ENCODE measurements at regions not wholly inside any gene's neighbourhood (a gene's known extent, or its start where the extent isn't known, plus 50 kb on each side); places are given as distances from the start of the nearest gene placed in this dataset.

DNA sequence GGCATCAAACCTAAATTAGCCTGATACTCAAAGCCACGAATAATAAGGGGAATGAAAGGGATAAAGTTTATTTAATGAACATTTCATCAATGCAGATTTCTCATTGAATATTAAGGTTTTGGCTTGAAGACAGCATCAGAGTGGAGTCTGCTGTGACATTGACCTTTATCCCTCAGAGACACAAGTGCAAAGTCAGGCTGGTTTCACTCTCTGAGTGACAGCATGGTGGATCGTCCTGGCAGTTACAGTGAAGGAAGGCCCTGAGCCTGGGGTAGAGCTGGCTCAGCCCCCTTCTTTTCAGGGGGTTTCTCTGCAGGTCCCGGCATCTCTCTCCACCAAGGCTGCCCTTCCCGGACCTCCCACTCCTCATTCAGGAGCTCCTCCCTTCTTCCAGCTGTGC is 503.1 kb downstream of the PREX1 start:
- no peak for DNase-seq

DNA sequence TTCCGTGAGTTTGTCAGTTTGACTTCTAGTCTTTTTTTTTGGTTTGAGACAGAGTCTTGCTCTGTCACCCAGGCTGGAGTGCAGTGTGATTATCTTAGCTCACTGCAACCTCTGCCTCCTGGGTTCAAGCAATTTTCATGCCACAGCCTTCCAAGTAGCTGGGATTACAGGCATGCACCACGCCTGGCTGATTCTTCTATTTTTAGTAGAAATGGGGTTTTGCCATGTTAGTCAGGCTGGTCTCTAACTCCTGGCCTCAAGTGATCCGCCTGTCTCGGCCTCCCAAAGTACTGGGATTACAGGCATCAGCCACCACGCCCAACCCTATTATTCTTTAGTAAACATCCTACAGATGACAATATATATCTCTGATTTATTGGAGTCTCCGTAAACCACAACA is 506.5 kb downstream of the PREX1 start:
- DNase-seq: no peak

DNA sequence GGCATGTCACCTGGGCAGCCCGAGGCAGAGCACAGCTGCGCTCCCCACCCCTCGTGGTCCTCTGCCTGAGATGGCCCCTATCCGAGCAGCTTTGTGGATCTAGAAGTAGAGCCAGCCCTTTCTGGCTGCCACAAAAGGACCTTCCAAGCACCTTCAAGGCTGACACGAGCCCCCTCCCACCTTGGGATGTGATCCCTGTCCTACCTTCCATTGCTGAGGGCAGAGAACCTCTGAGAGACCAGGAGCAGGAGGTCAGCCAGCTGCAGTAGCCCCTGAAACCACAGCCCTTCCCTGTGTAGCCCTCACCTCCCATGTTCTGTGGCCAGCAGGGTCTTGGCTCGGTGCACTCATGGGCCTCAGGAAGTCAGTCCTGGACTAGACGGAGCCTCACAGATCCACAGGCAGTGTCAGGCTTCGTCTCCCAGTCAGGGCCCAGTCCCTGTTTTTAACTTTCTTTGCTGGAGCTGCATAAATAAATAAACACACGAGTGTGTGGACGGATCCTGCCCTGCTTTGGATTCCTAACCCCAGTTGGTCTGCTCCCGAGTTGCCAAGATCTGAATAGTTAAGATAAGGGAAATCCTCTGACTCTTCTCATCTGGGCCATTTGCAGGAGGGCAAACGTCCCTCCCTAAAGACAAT is 507.7 kb downstream of the PREX1 start:
- DNase-seq: no peak

DNA sequence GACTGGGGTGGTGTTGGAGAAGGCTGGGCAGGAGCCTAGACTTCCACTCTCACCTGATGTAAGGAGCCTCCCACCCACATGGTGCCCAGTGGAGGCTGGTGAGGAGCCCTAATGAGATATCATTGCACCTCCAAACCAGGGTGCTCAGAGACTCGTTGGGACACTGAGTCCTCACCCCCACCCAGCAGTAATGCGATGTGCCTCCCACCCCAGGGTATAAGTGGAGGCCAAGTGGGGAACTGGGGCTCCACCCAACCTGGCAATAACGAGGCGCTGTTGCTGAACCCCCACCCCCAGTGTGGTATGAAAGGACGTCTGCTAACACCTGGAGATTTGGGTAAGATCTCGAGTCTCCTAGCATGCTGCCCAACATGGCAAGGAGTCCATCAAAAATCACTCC is 510.2 kb downstream of the PREX1 start:
- no peak for DNase-seq

DNA sequence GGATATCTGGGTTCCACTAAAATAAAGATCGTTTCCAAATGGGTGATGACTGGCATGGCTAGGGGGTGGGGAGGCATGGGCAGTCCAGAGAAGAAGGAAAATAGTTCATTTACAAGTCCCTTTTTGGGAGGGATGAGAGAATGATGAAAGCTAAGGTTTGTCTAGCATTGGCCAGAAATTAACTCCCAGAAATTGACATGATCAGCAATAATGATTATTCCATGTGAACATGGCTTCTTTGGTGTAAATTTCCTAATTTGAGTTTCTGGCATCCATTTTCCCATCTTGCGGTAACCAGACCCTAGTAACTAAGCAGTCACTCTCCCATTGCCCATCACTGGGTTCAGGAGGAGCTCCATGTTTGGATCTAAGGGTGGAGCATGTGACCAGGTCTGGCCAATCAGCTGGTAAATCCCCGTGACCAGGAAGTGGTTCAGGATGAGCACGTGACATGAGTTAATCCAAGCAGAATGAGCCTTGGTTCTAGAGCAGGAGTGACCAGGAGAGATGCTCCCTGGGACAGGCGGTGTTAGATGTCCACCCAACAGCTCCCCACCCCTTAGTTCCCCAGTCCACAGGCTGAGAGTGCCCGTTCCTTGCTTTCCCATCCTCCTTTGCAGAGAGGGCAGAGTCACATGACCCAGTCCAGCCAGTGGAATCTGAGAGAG is 512.7 kb downstream of the PREX1 start:
- no peak for DNase-seq

DNA sequence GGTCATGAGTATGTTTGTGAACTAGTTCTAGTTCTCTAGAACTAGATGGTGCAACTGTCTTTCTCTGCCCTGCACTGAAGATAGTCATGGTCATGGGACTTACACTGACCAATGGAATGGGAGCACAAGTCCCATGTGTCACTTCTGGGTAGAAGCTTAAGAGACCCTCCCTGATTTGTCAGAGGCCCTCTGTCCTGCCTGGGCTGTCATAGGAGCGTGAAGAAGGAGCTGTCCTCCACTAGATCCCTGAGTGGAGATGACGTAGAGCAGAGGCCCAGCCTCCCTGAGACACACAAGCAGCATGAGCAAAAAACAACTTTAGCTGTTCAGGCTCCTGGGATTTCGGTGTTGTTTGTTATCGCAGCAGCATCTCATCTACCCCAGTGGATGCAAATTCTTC is 514.5 kb downstream of the PREX1 start:
- DNase-seq: no peak

DNA sequence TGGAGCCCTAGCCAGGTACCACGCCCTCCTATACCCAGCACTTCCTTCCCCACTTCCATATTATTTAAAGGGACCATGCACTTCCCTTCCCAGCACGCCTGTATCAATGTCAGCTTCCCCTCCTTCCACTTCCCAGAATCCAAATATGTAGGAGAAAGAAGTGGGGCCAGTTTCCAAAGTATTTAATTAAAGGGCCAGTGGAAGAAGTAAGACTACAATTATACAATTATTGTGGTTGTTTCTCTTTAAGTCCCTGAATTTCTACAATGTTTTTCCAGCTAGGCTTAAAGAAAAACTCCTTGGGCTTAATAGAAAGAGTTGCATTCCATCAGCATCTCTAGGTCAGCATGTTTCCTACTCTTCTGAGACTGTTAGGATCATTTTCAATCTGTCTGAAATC is 515.8 kb downstream of the PREX1 start:
- DNase-seq: no peak

DNA sequence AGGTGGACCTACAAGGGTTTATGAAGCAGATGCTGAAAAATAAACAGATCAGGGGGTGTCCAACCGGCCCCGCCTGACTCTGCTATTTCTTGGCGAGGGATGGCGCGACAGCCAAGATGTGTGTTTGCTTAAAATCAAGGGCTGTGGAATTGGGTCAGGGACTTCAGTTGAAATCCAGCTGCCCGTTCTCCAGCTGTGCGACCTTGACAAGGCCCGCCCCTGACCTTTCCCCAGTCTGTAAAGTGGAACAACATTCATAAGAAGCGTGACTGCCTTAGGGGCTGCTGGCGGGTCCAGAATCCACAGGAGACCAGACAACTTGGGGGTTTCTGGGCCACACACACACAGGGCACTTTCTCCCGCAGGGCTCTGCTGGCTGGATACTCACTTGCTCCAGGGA is 517.5 kb downstream of the PREX1 start:
- no peak for DNase-seq

DNA sequence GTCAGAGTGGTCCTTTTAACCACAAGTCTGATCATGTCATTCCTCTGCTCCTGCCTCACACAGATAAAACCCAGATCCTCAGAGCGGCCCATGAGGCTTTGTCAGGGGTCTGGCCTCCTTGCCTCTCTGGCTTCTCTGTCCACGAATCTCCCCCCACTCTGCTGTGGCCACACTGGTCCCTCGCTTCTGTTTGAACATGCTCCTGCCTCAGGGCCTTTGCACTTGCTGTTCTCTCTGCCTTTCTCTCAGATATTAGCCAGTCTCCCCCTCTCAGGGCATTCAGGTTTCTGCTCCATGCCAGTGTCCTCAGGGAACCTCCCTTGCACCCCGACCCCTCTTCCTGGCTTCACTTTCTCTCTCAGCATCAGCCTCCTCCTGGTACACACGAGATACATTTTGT is 518.5 kb downstream of the PREX1 start:
- no peak for DNase-seq

DNA sequence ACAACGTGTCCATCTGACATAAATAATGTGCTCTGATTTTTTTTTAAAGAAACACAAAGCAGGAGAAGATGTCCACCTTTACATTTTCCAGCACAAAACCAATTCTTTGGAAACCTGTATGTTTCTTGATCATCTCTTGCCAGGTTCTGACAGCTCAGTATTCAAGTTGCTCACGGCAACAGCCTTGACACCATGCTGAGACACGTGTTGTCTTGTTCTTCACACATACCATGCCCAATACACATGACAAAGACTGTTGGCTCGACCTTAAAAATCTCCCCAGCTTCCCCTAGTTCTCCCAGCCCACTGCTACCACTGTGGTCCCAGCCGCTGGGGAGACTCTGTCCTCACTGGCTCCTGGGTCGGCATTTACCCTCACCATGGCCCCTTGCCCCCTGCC is 518.9 kb downstream of the PREX1 start:
- DNase-seq: no peak

DNA sequence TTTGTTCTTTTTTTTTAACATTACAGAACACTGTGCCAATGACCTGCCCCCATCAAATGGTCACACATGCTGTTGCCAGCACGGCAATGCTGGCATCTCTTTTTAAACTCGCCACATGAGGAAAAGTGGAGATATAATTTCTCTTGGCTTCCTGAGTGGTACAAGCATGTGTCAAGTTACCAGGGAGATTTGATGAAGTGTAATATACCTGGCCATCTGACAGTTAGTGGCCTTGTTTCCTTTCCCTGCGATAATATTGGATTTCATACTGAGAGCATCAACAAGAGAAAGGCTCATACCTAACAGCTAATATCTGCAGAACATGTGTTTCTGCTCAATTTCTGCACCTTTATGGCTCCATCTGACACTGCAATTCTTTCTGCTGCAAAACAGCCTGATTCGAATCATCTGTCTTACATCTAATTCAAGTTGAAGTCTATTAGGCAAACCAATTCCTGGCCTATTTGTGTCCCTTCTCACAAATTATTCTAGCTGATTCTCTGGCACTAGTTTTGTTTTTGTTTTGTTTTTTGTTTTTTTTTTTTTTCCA is 519.5 kb downstream of the PREX1 start:
- DNase-seq: no peak

DNA sequence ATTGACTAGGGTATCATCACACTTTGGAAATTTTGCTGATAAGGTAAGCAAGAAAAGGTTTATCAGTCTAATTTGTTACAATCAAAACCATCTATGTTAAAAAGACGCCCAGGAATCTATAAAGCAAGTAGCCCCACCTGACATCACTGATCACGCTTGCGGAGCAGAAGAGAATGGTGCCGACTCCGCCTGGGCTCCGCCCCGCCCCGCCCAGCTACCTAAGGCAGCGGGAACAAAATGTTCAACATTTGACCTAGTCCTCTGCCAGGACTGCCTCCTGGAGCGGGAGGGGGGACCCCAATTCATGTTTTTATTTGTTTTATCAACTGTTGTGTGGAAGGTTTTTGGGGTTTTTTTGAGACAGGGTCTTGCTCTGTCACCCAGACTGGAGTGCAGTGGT is 520.5 kb downstream of the PREX1 start:
- no peak for DNase-seq

DNA sequence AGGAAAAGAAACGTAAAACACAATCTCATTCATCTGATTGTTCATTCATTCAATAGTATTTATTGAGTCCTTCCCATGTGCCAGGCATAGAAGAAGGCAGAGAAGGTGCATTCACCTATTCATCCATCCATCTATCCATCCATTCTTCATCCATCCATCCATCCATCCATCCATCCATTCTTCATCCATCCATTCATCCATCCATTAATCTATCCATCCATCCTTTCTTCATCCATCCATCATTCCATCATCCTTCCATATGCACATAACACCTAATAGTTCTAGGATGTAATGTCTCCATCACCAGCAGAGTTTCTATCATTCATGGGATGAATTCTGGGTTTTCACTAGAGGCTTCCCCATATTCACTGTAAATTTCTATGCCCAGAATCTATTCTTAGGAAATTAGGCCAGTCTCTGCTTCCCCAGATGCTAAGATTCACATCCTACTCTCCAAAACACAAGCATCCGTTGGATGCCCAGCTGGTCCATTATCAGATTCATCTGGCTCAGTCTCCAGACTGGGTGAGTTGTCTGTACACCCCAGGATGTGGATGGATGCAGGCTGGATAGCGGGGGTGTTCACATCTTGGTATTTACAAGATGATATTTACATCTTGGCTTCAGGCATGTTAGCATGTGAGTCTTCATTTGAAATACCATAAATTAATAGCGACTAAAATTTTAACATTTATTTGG is 517.7 kb upstream of the SULF2 start:
- no peak for DNase-seq

DNA sequence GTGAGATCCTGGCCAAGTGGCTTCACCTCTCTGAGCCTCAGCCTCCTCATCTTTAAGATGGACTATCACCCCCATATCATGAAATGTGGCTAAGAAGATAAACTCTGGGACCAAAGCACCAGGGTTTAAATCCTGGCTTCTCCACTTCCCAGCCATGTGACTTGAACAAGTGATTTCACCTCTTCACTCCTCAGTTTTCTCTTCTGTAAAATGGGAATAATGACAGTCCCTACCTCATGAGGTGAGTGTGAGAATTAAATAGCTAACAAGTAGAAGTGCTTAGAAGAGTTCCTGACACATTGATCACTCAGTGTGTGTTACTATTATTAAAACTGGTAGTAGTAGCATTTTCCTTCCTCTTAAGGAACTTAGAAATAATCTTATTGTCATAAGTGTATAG is 516.9 kb upstream of the SULF2 start:
- DNase-seq: no peak

DNA sequence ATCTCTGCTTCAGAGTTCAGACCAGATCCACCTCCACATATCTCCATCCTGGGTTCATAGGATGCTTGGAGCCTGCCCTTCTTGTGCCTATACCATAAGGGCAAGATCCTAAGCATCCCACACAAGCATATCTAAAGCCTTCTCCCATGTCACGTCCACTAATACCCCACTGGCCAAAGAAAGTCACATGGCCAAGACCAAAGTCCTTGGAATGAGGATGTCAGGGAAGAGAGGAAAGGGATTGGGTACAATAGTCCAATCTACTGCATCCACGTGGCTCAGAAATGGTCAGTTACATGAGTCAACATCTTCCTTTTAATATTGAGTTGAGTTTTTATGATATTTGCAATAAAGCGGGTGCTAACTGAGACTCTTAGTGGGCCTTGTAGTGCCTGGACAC is 515.9 kb upstream of the SULF2 start:
- DNase-seq: no peak

DNA sequence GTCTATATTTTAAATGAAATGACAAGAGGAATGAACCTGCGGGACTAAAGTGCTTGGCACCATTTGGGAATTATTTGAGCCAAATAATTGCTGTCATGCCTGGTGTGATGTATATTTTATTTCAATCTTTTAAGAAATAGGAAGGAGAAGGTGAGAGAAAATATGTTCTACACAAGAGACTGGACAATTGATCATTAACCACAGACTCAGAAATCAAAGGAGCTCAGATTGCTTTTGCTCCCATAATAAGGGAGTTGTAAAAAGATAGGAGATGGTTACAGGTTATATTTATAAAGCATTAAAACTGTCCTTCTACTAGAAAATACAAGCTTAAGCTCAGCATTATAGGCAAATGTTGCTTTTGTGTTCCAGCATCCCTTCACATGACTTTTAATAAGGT is 515.2 kb upstream of the SULF2 start:
- no peak for DNase-seq

DNA sequence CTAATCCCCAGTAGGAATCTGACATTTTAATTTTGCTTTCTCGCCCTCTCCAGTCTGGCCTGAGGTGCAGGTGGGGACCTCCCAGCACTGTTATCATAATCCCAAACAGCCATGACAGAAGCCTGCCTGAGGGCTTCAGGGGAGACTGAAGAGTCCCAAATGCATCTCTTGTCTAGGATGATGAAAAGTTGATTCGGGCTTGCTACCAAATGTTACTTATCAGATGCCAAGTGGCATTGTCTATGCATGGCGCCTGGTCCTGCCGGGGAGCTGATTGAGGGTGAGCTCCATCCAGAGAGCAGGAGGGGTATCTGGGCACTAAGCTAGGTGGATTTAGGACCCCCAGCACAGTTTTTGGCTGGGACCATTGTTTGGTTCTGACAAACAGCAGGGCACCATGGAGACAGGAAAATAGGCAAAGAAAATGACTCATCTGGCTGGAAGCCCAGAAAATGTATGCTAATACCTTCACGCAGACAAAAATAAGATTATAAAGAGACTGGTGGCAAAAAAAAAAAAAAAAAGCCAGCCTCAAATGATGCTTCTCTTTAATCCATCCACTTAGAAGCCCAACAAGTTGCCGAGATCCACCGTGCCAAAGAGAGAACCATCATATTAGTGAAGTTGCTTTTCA is 513.7 kb upstream of the SULF2 start:
- peak; percentile 97 for DNase-seq

DNA sequence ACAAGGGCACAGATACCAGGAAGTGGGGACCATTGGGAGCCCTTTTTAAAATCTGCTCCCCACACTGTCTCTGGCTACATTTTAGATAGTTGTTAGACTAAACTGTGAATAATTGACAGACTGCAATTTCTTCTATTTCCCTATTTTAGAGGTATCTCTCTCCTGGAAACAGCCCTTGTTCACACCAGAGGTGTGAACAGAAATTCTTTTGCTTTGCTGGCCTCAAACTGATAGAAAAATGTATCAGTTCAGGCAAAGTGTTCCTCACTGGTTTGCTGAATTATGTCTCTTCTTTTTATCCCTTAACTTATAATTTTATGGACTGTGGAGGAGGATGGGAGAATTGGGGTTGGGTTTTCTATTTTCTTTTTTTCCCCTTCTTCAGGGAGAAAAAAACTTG is 513.2 kb upstream of the SULF2 start:
- DNase-seq: no peak

DNA sequence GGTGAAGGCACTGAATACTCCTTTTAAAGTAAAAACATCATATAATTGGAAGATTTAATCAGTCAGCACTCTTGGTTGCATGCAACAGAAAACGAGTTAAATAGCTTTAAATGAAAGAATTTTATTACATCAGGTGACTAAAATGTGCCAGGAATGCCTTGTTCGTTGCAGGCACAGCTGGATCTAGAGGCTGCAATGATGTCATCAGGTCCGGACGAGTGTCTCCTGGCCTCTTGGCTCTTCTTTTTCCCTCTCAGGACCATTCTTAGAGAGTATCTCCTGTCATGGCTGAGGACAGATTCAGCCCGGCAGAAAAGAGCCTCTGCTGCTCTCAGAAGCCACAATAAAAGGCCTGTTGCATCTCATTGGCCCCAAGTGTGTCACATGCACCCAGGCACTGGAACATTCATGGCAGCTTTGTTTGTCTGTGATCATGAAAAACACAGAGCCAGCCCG is 510.7 kb upstream of the SULF2 start:
- peak; percentile 76 for DNase-seq

DNA sequence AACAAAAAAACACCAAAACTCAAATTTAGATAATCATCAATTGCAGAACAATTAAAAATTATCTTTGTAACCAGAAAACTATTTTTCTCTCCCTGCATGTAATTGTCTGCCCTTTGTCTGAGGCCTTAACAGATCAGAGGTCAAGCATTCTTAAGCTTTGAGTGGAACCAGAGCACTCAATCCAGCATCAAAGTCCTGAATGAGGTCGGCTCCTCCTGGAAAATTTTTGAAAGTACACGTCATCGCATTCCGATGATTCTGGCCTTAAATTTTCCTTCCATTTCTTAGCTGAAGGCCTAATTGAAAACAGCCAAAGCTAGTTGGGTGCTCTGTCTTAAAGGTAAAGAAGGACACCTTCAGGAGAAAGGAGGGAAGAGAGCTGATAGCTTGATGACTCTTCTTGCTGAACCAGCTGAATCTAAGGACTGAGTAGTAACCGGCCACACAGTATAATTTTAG is 510.2 kb upstream of the SULF2 start:
- peak; percentile 98 for DNase-seq

DNA sequence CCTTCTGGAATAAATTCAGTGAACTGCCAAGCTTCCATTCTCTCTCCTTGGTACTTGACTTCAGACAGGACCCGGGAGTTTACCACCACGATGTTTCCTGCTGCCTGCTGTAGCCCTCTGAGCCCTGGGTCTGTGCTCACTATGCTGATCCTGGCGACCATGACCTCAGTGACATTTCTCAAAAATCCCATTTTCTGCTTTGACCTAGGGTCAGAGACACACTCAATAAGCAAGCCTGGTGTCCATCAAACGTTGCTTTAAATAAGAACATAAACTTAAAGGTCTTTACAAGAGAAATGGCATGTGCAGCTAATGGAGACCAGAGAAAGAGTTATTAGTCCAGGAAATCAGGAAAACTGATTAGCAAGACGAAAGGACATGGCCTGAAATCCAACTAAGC is 509.7 kb upstream of the SULF2 start:
- DNase-seq: no peak

DNA sequence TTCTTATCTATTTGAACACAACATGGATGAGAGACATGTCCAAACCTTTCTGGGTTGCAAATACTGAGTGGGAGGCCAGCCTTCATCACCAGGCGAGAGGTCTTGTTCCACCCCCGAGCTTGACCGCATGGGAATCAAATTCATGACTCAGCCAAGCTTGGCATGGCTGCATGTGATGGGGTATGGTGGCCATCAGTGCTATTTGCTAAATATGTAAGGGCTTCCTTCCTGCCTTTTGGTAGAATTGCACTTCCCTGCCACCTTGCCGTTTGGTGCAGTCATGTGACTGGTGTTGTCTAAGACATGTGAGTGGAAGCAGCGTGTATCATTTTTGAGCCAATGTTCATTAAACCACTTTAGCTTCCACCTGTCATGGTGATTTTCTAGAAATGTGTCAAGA is 508.9 kb upstream of the SULF2 start:
- no peak for DNase-seq

DNA sequence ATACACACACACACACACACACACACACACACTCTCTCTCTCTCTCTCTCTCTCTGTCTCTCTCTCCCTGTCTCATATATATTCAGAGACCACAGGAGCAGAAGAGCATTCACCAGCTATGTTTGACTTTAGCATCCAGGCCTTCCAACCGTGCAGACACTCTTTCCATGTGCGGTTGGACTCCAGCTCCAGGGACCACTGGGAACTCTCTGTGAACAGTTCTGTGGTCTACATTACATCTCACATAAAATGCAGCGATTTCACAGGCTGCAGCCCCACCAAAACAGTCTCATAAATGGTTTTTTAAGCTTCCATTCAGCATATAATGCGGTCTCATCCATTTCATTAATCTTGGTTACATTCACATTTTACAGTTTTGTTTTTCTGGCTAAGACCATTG is 508.4 kb upstream of the SULF2 start:
- no peak for DNase-seq

DNA sequence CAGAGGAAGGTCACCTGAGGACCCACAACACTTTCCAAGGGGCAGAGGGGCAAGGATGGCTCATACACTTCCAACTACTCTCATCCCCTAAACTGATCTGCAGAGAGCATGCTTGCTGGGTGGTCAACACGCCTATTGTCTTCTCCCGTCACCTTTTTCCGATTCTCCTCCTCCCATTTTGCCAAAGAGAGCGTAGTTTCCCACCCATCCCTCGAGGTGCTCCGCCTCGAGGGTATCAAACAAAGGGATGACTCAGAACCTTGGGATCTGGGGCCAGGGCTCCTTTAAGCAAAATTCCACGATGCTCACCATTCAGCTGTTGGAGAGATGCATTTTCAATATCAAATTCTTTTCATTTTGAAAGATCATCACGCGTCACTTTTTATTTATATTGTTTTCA is 507.5 kb upstream of the SULF2 start:
- no peak for DNase-seq

Data from fibroblast of skin of right quadriceps (primary cell).